SK-N-SH treated with all-trans-retinoic acid at 6 μM for 48 hours (cell line): ENCODE measurements at regions not wholly inside any gene's neighbourhood (a gene's known extent, or its start where the extent isn't known, plus 50 kb on each side); places are given as distances from the start of the nearest gene placed in this dataset.

ENCODE experiments used
- ARNTL ChIP-seq: fragments of 450-650 bp; formaldehyde crosslinking; IDR thresholded peaks from 2 replicates; pipeline ENCODE4 v1.5.0; 2020; ENCODE audit warnings: low read depth, mild to moderate bottlenecking, moderate library complexity, borderline replicate concordance
- BACH2 ChIP-seq: fragments of 250-450 bp; sonication (Bioruptor Pico); IDR thresholded peaks from 2 replicates; pipeline ENCODE4 v1.9.0; 2021; ENCODE audit warnings: mild to moderate bottlenecking, borderline replicate concordance
- CREB5 ChIP-seq: fragments of 250-450 bp; sonication (Bioruptor Pico); IDR thresholded peaks from 2 replicates; pipeline ENCODE4 v1.5.1; 2020; ENCODE audit warnings: low read depth, mild to moderate bottlenecking, moderate library complexity
- CSDC2 ChIP-seq: fragments of 250-450 bp; sonication (Bioruptor Pico); IDR thresholded peaks from 2 replicates; pipeline ENCODE4 v1.5.0; 2020; ENCODE audit warnings: mild to moderate bottlenecking, moderate library complexity
- CSRNP3 ChIP-seq: fragments of 250-450 bp; sonication (Bioruptor Pico); IDR thresholded peaks from 2 replicates; pipeline ENCODE4 v1.5.1; 2021; ENCODE audit warnings: mild to moderate bottlenecking, moderate library complexity
- OSR1 ChIP-seq: fragments of 250-450 bp; sonication (Bioruptor Pico); IDR thresholded peaks from 2 replicates; pipeline ENCODE4 v1.8.0; 2022; ENCODE audit warnings: moderate library complexity, mild to moderate bottlenecking, inconsistent platforms
- PATZ1 ChIP-seq: fragments of 250-450 bp; sonication (Bioruptor Pico); IDR thresholded peaks from 2 replicates; pipeline ENCODE4 v1.8.0; 2020; ENCODE audit warnings: mild to moderate bottlenecking, moderate library complexity, borderline replicate concordance
- SNAI2 ChIP-seq: fragments of 250-450 bp; sonication (Bioruptor Pico); IDR thresholded peaks from 2 replicates; pipeline ENCODE4 v1.5.0; 2020; ENCODE audit warnings: mild to moderate bottlenecking, moderate library complexity
- TOX ChIP-seq: fragments of 250-450 bp; sonication (Bioruptor Pico); IDR thresholded peaks from 2 replicates; pipeline ENCODE4 v1.8.0; 2021; ENCODE audit warnings: mild to moderate bottlenecking, moderate library complexity, borderline replicate concordance
- ZC3H10 ChIP-seq: fragments of 250-450 bp; sonication (Bioruptor Pico); IDR thresholded peaks from 2 replicates; pipeline ENCODE4 v1.5.1; 2021; ENCODE audit warnings: mild to moderate bottlenecking, moderate library complexity
- ZFP3 ChIP-seq: fragments of 250-450 bp; sonication (Bioruptor Pico); IDR thresholded peaks from 2 replicates; pipeline ENCODE4 v1.5.0; 2020; ENCODE audit warnings: mild to moderate bottlenecking, moderate library complexity
- ZFP30 ChIP-seq: fragments of 450-650 bp; formaldehyde crosslinking; IDR thresholded peaks from 2 replicates; pipeline ENCODE4 v1.5.0; 2022; ENCODE audit warnings: mild to moderate bottlenecking, moderate library complexity
- ZNF8 ChIP-seq: fragments of 450-650 bp; formaldehyde crosslinking; IDR thresholded peaks from 2 replicates; pipeline ENCODE4 v1.5.0; 2020; ENCODE audit warnings: mild to moderate bottlenecking, moderate library complexity

GRCh38 chr11:25456211-25456610, 875.7 kb upstream of the ANO3 start:
- TF ChIP-seq TOX (CRISPR knock-in tag), result no peak
- TF ChIP-seq ZNF8 (CRISPR knock-in tag), result no peak
- no peak for TF ChIP-seq BACH2 (CRISPR knock-in tag)
- no peak for TF ChIP-seq CSDC2 (CRISPR knock-in tag)
- TF ChIP-seq ARNTL, result no peak
- TF ChIP-seq CSRNP3 (CRISPR knock-in tag), result no peak
- no peak for TF ChIP-seq ZFP30
- TF ChIP-seq SNAI2, result no peak
- no peak for TF ChIP-seq ZFP3 (CRISPR knock-in tag)
- no peak for TF ChIP-seq ZC3H10 (CRISPR knock-in tag)
- TF ChIP-seq PATZ1 (CRISPR knock-in tag), result no peak
- TF ChIP-seq CREB5, result no peak
- no peak for TF ChIP-seq OSR1 (CRISPR knock-in tag)
